HEK293T (cell line): ENCODE measurements at regions not wholly inside any gene's neighbourhood (a gene's known extent, or its start where the extent isn't known, plus 50 kb on each side); places are given as distances from the start of the nearest gene placed in this dataset.

Source experiments
- BHLHE40 ChIP-seq: fragments of 450-650 bp; IDR thresholded peaks from 2 replicates; pipeline ENCODE4 v1.6.1; 2016; ENCODE audit warnings: mild to moderate bottlenecking, moderate library complexity, borderline replicate concordance
- FOXK2 ChIP-seq: fragments of 450-650 bp; IDR thresholded peaks from 2 replicates; pipeline ENCODE4 v1.6.1; 2016; ENCODE audit warnings: mild to moderate bottlenecking
- NFRKB ChIP-seq: fragments of 450-650 bp; IDR thresholded peaks from 2 replicates; pipeline ENCODE4 v1.6.1; 2016; ENCODE audit warnings: mild to moderate bottlenecking, moderate library complexity

- no peak for TF ChIP-seq FOXK2
- no peak for TF ChIP-seq BHLHE40
- TF ChIP-seq NFRKB = no peak
Measured at GRCh38 chr2:128950758-128951157, 632.1 kb upstream of the HS6ST1 start.
